Mesendoderm (in vitro differentiated cells): ENCODE measurements at regions not wholly inside any gene's neighbourhood (a gene's known extent, or its start where the extent isn't known, plus 50 kb on each side); places are given as distances from the start of the nearest gene placed in this dataset.

Experiments
- DNase-seq: peaks from one replicate; pipeline ENCODE4 v3.0.0; 2013
- H2AK5ac ChIP-seq: 2 replicates; pipeline ENCODE4 v1.6.1; 2013; ENCODE audit warnings: low read length, inconsistent platforms
- H2BK120ac ChIP-seq: 2 replicates; pipeline ENCODE4 v1.6.1; 2013; ENCODE audit warnings: low read depth, mild to moderate bottlenecking, low read length, moderate library complexity, mixed read lengths
- H2BK15ac ChIP-seq: replicated peaks from 2 replicates; pipeline ENCODE4 v1.6.1; 2013; ENCODE audit warnings: low read depth, mild to moderate bottlenecking, moderate library complexity
- H2BK5ac ChIP-seq: 2 replicates; pipeline ENCODE4 v1.6.1; 2013; ENCODE audit warnings: low read length, inconsistent platforms
- H3K18ac ChIP-seq: 2 replicates; pipeline ENCODE4 v1.6.1; 2013; ENCODE audit warnings: mild to moderate bottlenecking, low read length, mixed read lengths
- H3K23ac ChIP-seq: one replicate; pipeline ENCODE4 v1.6.1; 2013; ENCODE audit warnings: low read length
- H3K27ac ChIP-seq: 2 replicates; pipeline ENCODE4 v1.5.1; 2013; ENCODE audit warnings: low read depth, mild to moderate bottlenecking, inconsistent platforms, low read length, moderate library complexity
- H3K27me3 ChIP-seq: 2 replicates; pipeline ENCODE4 v1.6.1; 2013; ENCODE audit warnings: low read length, control low read depth, mild to moderate bottlenecking, inconsistent platforms; ENCODE audit not compliant: insufficient read depth, poor library complexity
- H3K36me3 ChIP-seq: 2 replicates; pipeline ENCODE4 v1.6.1; 2013; ENCODE audit warnings: low read length, inconsistent platforms; ENCODE audit not compliant: control insufficient read depth, insufficient read depth
- H3K4ac ChIP-seq: one replicate; pipeline ENCODE4 v1.6.1; 2013; ENCODE audit warnings: low read depth, mild to moderate bottlenecking, low read length, moderate library complexity
- H3K4me1 ChIP-seq: 2 replicates; pipeline ENCODE4 v1.6.1; 2013; ENCODE audit warnings: low read depth, low read length, inconsistent platforms; ENCODE audit not compliant: control insufficient read depth
- H3K4me2 ChIP-seq: 2 replicates; pipeline ENCODE4 v1.6.1; 2013; ENCODE audit warnings: low read length
- H3K4me3 ChIP-seq: 2 replicates; pipeline ENCODE4 v1.5.1; 2013; ENCODE audit warnings: mild to moderate bottlenecking, low read length
- H3K56ac ChIP-seq: one replicate; pipeline ENCODE4 v1.6.1; 2013; ENCODE audit warnings: low read length
- H3K79me1 ChIP-seq: 2 replicates; pipeline ENCODE4 v1.6.1; 2013; ENCODE audit warnings: low read length, inconsistent platforms
- H3K79me2 ChIP-seq: 2 replicates; pipeline ENCODE4 v1.6.1; 2013; ENCODE audit warnings: mild to moderate bottlenecking, low read length; ENCODE audit not compliant: control insufficient read depth, insufficient read depth
- H3K9ac ChIP-seq: 2 replicates; pipeline ENCODE4 v1.6.1; 2013; ENCODE audit warnings: low read length, inconsistent platforms
- H4K5ac ChIP-seq: one replicate; pipeline ENCODE4 v1.6.1; 2013; ENCODE audit warnings: low read length
- H4K8ac ChIP-seq: one replicate; pipeline ENCODE4 v1.6.1; 2013; ENCODE audit warnings: low read depth, mild to moderate bottlenecking, control low read depth, low read length, moderate library complexity
- WGBS: extraction: QIAGEN DNeasy Blood & Tissue Kit; methylation state at CpG from one replicate; pipeline ENCODE4 v1.1.7; 2013; ENCODE audit warnings: low lambda C conversion rate, missing lambda C conversion rate; ENCODE audit not compliant: insufficient coverage; ENCODE audit errors: extremely low coverage; 5-methylcytosine and 5-hydroxymethylcytosine counted together

GRCh38 chr5:28386712-28387111 lies 1348.3 kb upstream of the CDH9 start:
- WGBS, result no CpG with 5 or more reads among the region's 2 CpGs
- no peak overlapping the region for H2BK5ac ChIP-seq
- no peaks in the 10 kb centered on the region for H3K27me3 ChIP-seq

GRCh38 chr5:28380167-28380566 lies 1341.8 kb upstream of the CDH9 start:
- Histone ChIP-seq H3K27ac (no peak overlapping the region), H3K4me1 (no peaks in the 10 kb centered on the region), H2BK15ac (no peak overlapping the region), H3K79me2 (no peaks in the 10 kb centered on the region), H3K79me1 (no peaks in the 10 kb centered on the region), H3K18ac (no peak overlapping the region), H3K9ac (no peak overlapping the region), H3K56ac (no peak overlapping the region), H4K8ac (no peak overlapping the region), H2BK5ac (no peak overlapping the region), H3K36me3 (no peaks in the 10 kb centered on the region), H4K5ac (no peak overlapping the region), H3K23ac (no peak overlapping the region), H3K27me3 (no peaks in the 10 kb centered on the region), H3K4me3 (no peak overlapping the region), H3K4ac (no peak overlapping the region), H2BK120ac (no peak overlapping the region), H3K4me2 (no peak overlapping the region), H2AK5ac (no peak overlapping the region)
- no peak for DNase-seq
- no CpG with 5 or more reads among the region's 2 CpGs for whole genome bisulfite sequencing

More at GRCh38 chr5:28386712-28387111, 1348.3 kb upstream of the CDH9 start:
- H3K79me2 ChIP-seq, result no peaks in the 10 kb centered on the region
- H3K56ac ChIP-seq, result no peak overlapping the region
- no peaks in the 10 kb centered on the region for H3K36me3 ChIP-seq
- H3K4me2 ChIP-seq, result no peak overlapping the region
- no peak overlapping the region for H3K18ac ChIP-seq
- no peak overlapping the region for H4K5ac ChIP-seq
- no peak overlapping the region for H3K9ac ChIP-seq
- DNase-seq, result no peak
- no peak overlapping the region for H3K4me3 ChIP-seq
- H4K8ac ChIP-seq, result no peak overlapping the region
- H2BK120ac ChIP-seq, result no peak overlapping the region
- no peak overlapping the region for H3K23ac ChIP-seq
- H2BK15ac ChIP-seq, result no peak overlapping the region
- H3K4me1 ChIP-seq, result no peaks in the 10 kb centered on the region
- no peak overlapping the region for H2AK5ac ChIP-seq
- H3K79me1 ChIP-seq, result no peaks in the 10 kb centered on the region
- H3K4ac ChIP-seq, result no peak overlapping the region
- H3K27ac ChIP-seq, result no peak overlapping the region

DNA sequence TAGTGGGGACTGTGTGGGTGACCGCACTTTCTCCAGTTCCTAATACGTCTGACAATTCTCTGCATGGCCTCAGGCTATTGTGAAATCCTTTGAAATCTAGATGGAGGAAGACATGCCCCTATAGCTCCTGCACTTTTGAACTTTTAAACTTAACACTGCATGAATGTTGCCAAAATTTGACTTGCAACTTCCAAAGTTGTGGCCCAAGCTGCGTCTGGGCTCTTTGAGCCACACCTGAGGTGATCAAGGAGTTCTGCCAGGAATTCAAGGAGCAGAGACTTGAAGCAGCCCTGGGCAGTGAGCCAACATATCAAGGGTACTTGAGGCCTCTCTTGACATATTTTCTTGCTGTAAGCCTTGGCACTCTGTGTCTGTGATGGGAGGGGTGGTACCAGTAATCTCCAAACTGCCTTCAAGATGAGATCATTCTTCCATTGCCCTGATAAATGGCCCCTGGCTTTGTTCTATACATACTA lies 1336.1 kb upstream of the CDH9 start:
- no peaks in the 10 kb centered on the region for H3K27me3 ChIP-seq
- no peak overlapping the region for H3K56ac ChIP-seq
- H3K4me3 ChIP-seq, result no peak overlapping the region
- H2BK5ac ChIP-seq, result no peak overlapping the region
- DNase-seq, result peak; percentile 44
- no peak overlapping the region for H2BK15ac ChIP-seq
- H3K79me1 ChIP-seq, result no peaks in the 10 kb centered on the region
- H3K36me3 ChIP-seq, result no peaks in the 10 kb centered on the region
- no peaks in the 10 kb centered on the region for H3K79me2 ChIP-seq
- no peak overlapping the region for H3K27ac ChIP-seq
- H3K4ac ChIP-seq, result no peak overlapping the region
- H3K9ac ChIP-seq, result no peak overlapping the region
- no peak overlapping the region for H4K5ac ChIP-seq
- H3K4me1 ChIP-seq, result no peaks in the 10 kb centered on the region
- no peak overlapping the region for H3K4me2 ChIP-seq
- no peak overlapping the region for H2BK120ac ChIP-seq
- no peak overlapping the region for H3K18ac ChIP-seq
- H2AK5ac ChIP-seq, result no peak overlapping the region
- H3K23ac ChIP-seq, result no peak overlapping the region
- H4K8ac ChIP-seq, result no peak overlapping the region
- WGBS, result no CpG with 5 or more reads among the region's 3 CpGs

DNA sequence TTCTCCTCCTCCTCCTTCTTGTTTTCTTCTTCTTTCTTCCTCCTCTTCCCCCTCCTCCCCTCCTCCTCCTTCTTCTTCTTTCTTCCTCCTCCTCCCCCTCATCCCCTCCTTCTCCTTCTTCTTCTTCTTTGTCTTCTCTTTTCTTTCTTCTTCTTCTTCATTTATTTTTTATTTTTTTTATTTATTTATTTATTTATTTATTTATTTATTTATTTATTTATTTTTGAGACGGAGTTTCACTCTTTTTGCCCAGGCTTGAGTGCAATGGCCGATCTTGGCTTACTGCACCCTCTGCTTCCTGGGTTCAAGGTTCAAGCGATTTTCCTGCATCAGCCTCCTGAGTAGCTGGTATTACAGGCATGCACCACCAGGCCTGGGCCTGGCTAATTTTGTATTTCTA lies 1332.5 kb upstream of the CDH9 start:
- no peak for DNase-seq
- Histone ChIP-seq H3K9ac (no peak overlapping the region), H3K27me3 (no peaks in the 10 kb centered on the region), H3K79me2 (no peaks in the 10 kb centered on the region), H3K36me3 (no peaks in the 10 kb centered on the region), H4K5ac (no peak overlapping the region), H3K23ac (no peak overlapping the region), H2BK5ac (no peak overlapping the region), H3K18ac (no peak overlapping the region), H2BK120ac (no peak overlapping the region), H3K56ac (no peak overlapping the region), H4K8ac (no peak overlapping the region), H3K4me1 (no peaks in the 10 kb centered on the region), H2BK15ac (no peak overlapping the region), H2AK5ac (no peak overlapping the region), H3K27ac (no peak overlapping the region), H3K4me2 (no peak overlapping the region), H3K79me1 (no peaks in the 10 kb centered on the region), H3K4ac (no peak overlapping the region), H3K4me3 (no peak overlapping the region)
- WGBS, result no CpG with 5 or more reads among the region's 3 CpGs

GRCh38 chr5:28369418-28369817 lies 1331.0 kb upstream of the CDH9 start:
- H3K4me3 ChIP-seq, result no peak overlapping the region
- H2BK120ac ChIP-seq, result no peak overlapping the region
- no peak overlapping the region for H3K27ac ChIP-seq
- H3K79me1 ChIP-seq, result no peaks in the 10 kb centered on the region
- no peak overlapping the region for H4K8ac ChIP-seq
- no peak overlapping the region for H3K9ac ChIP-seq
- no CpG with 5 or more reads among the region's 2 CpGs for WGBS
- H2BK5ac ChIP-seq, result no peak overlapping the region
- no peak overlapping the region for H3K23ac ChIP-seq
- no peak overlapping the region for H3K56ac ChIP-seq
- H3K27me3 ChIP-seq, result no peaks in the 10 kb centered on the region
- H3K36me3 ChIP-seq, result no peaks in the 10 kb centered on the region
- no peaks in the 10 kb centered on the region for H3K4me1 ChIP-seq
- no peak overlapping the region for H3K18ac ChIP-seq
- H3K4me2 ChIP-seq, result no peak overlapping the region
- no peak for DNase-seq
- H3K4ac ChIP-seq, result no peak overlapping the region
- no peak overlapping the region for H2AK5ac ChIP-seq
- no peaks in the 10 kb centered on the region for H3K79me2 ChIP-seq
- no peak overlapping the region for H2BK15ac ChIP-seq
- H4K5ac ChIP-seq, result no peak overlapping the region

GRCh38 chr5:28355831-28356230 lies 1317.4 kb upstream of the CDH9 start:
- WGBS, result no CpG with 5 or more reads among the region's 2 CpGs
- Histone ChIP-seq H3K27me3 (no peaks in the 10 kb centered on the region), H4K8ac (no peak overlapping the region), H3K9ac (no peak overlapping the region), H2BK5ac (no peak overlapping the region), H3K79me1 (no peaks in the 10 kb centered on the region), H3K4me3 (no peak overlapping the region), H4K5ac (no peak overlapping the region), H3K27ac (no peak overlapping the region), H3K4me2 (no peak overlapping the region), H3K4ac (no peak overlapping the region), H3K36me3 (no peaks in the 10 kb centered on the region), H2BK120ac (no peak overlapping the region), H3K18ac (no peak overlapping the region), H2BK15ac (no peak overlapping the region), H3K4me1 (no peaks in the 10 kb centered on the region), H3K23ac (no peak overlapping the region), H2AK5ac (no peak overlapping the region), H3K79me2 (no peaks in the 10 kb centered on the region), H3K56ac (no peak overlapping the region)
- no peak for DNase-seq
